HT1080 (cell line): ENCODE measurements at regions not wholly inside any gene's neighbourhood (a gene's known extent, or its start where the extent isn't known, plus 50 kb on each side); places are given as distances from the start of the nearest gene placed in this dataset.
A peak's percentile ranks its signal among the peaks of the same experiment; 100 is the strongest.

Source experiments
- DNase-seq: peaks from one replicate; pipeline ENCODE4 v3.0.0-alpha.2; 2015; ENCODE audit warnings: low read depth

DNA sequence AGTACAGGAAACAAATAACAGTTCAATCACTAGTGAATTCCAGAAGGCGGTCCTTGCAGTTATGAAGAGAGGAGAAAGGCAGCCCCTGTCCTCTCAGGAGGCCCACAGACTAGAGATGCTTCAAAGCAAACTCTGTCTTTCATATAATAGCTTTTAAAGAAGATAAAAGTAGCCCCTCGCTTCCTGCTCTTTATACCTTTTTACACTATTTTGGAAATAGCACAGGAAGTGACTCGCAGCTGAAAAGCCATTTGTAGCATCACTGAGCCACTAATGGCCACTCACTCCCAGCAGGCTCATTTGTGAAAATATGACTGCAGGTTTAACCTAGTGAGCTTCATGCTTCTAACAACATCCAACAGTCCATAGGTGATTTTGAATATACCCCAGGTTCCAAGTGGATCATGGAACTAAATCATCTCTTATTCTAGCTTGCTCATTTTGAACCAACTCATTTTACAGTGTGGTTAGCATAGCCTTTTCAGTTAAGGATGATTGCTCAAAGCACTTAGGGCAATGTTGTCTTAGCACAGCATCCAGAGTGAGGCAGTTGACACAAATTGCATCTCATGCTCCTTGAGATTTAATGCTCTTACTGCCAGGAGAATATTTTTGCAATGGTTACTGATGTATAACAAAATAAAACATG, 136.0 kb upstream of the NRSN1 start:
- DNase-seq, result no peak

GRCh38 chr6:23994013-23994412, 132.0 kb upstream of the NRSN1 start:
- DNase-seq, result no peak

DNA sequence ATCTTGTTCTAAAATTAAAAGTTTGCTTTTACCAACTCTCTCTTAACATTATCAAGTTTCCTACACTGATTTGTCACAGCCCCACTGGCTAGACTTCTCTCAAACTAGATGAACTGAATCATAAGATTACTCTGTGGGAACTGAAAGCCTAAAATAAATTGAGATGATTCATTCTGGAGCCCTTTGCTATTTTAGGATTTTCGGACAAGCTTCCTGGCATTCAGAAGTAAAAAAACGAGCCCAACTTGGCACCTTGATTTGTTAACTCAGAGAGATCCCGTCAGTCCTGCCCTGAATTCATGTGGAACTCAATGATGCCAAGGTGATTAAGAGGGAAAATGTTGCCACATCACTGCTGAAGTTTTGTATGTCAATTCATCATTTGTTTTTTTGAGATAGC, 122.0 kb upstream of the NRSN1 start:
- peak; percentile 1 for DNase-seq

DNA sequence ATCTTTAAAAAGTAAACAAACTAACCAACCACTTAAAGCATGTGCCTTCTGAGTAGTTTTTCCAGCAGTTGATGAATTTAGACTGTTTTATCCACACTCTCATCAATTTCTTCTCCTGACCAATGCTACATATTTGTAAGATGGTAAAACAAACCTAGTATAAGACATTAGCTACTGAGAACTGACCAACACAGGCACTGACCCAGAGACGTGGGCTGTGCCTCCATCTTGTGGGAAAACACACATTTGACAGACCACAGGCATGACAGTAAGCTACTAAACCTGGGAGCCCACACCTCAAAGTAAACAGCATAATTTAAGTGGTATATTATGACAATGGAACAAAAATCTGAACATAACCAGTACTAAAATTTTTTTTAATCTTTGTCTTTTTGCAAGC, 121.4 kb upstream of the NRSN1 start:
- DNase-seq, result no peak

DNA sequence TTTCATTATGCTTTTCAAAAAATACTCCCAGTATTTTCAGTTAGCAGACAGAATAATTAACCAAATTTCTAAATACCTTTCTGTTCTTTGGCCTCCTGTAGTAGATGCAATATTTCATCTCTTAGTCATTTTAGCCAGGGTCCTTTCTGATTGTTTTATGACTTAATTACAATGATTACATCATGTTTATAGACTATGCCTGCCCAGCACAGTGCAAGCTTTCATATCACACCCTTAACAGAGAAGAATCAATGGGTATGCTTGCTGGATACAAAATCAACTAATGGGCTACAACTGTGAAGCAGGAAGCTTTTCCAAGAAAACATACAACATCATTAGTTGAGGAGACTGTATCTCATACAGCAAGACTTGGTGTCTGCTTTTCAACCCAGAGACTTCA, 119.8 kb upstream of the NRSN1 start:
- DNase-seq, result no peak

GRCh38 chr6:24009319-24009718, 116.7 kb upstream of the NRSN1 start:
- no peak for DNase-seq

- DNase-seq, result no peak
Measured at GRCh38 chr6:24010133-24010532, 115.9 kb upstream of the NRSN1 start.

- no peak for DNase-seq
Measured at GRCh38 chr6:24016286-24016685, 109.7 kb upstream of the NRSN1 start.

DNA sequence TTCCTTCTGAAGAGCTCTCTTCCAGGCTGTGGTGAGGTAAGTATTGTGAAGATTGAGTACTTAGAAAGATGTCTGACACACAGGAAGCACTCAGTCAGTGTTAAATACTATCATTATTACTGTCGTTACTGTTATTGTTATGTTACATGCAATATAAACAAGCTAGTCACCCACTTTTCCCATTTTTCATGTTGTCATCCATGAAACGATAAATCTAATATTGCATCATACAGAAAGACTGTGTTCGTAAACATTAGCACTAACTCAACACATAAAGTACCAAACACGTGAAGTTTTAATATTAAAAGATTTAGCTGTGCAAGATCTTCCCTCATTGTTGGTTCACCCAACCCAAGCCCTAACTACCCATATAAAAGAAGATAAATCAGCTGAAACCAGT, 109.2 kb upstream of the NRSN1 start:
- DNase-seq, result no peak

GRCh38 chr6:24019393-24019792, 106.6 kb upstream of the NRSN1 start:
- DNase-seq, result no peak

GRCh38 chr6:24019830-24020229, 106.2 kb upstream of the NRSN1 start:
- no peak for DNase-seq

GRCh38 chr6:24026050-24026449, 100.0 kb upstream of the NRSN1 start:
- DNase-seq, result no peak

GRCh38 chr6:24031496-24031895, 94.5 kb upstream of the NRSN1 start:
- no peak for DNase-seq

- no peak for DNase-seq
Measured at GRCh38 chr6:24032896-24033688, 92.9 kb upstream of the NRSN1 start.

GRCh38 chr6:24043848-24044247, 82.2 kb upstream of the NRSN1 start:
- DNase-seq, result no peak

DNA sequence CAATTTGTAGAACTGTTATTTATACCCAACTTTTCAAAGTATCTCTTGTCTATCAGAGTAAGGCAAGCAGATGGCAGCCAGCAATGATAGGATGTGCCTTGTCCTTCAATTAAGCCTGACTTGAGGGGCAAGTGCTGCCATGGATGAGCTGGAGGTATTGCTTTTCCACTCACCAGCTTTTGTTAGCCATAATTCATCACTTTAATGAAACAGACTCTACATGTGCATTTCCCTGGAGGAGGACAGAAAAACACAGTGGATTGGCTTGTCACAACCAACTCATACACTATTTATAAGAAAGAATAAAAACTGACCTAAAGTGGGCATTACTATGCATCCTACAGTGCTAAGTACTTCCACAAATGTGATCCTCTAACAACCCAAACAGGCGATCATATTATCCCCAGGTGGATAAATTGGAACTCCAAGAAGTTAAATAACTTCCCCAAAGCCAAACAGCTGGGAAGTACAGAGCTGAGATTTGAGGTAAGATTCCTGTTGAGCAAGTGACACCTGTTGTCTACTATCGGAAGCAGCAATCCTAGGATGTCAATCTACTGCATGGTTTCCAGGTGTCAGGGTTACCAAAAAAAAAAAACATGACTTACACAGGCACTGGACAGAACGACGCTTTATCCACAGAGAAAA, 73.9 kb upstream of the NRSN1 start:
- no peak for DNase-seq

- DNase-seq, result no peak
Measured at GRCh38 chr6:24052590-24052961, 73.4 kb upstream of the NRSN1 start.

DNA sequence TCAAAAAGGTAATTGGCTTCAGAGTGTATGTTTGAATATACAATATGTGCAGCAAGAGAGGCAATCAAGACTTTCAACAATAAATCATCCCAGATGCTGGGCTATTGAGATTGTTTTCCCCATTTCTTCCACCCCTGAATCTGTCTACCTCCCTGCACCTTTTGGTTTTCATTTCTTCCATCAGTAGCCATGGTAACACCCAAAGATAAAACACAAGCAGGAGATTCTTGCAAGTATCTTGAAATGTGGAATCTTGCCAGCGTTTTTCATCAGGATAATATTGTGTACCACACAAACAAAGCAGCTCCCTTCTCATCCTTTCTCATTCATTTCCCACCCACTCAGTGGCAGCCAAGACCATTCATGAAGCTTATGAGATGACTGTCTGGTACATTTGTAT, 73.0 kb upstream of the NRSN1 start:
- no peak for DNase-seq

GRCh38 chr6:24054388-24054787, 71.6 kb upstream of the NRSN1 start:
- no peak for DNase-seq

- no peak for DNase-seq
Measured at GRCh38 chr6:24056567-24056966, 69.4 kb upstream of the NRSN1 start.

DNA sequence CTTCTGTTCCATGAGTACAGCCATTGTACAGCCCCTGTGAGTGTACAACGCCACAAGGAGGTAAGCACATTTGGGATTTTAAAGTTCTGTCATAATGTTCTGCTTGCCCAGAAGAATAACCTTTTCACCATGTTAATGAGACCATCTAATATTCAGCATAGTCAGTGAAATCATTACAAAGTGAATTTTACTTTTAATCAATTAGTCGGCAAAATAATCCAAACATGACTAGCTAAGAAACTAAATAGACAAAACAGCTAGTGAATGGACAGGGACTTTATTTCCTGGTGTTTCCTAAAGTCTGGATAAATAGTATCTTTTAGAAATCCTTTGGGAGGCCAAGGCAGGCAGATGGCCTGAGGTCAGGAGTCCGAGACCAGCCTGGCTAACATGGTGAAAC, 69.0 kb upstream of the NRSN1 start:
- no peak for DNase-seq

DNA sequence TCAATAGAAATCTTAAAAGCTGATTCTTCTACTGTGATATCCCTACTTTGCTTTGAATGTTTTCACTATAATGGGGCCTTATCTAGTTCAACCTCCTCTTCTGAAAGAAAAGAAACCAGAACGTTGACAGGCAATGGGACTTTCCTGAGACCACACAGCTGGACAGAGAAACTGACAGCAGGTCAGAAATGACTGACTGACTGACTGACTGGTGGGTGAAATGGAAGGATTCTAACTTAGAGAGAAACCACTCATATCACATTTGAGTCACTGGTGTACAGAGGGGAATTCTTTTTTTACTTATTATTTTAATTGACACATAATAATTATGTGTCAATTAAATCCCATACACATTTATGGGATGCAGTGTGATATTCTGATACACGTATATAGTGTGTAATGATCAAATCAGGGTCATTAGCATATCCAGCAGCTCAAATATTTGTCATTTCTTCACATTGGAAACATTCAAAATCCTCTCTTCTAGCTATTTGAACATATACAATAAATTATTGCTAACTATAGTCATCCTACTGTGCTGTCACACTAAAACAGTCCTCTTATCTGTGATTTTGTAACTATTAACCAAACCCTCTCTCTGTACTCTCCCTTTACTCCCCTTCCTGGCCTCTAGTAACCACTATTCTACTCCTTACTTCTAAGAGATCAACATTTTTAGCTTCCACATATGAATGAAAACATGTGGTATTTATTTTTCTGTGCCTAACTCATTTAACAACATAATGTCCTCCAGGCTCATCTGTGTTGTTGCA, 64.8 kb upstream of the NRSN1 start:
- DNase-seq, result no peak
